ENCODE measurements at regions not wholly inside any gene's neighbourhood (a gene's known extent, or its start where the extent isn't known, plus 50 kb on each side); places are given as distances from the start of the nearest gene placed in this dataset.

GRCh38 chr21:43268086-43268803, 99.4 kb downstream of the CRYAA start:
- no peak for DNase-seq (ENCODE audit: low read depth)
- H3K4me3 ChIP-seq (ENCODE audit: low read depth, low read length) = no peak overlapping the region
- TF ChIP-seq, protein P1, sequence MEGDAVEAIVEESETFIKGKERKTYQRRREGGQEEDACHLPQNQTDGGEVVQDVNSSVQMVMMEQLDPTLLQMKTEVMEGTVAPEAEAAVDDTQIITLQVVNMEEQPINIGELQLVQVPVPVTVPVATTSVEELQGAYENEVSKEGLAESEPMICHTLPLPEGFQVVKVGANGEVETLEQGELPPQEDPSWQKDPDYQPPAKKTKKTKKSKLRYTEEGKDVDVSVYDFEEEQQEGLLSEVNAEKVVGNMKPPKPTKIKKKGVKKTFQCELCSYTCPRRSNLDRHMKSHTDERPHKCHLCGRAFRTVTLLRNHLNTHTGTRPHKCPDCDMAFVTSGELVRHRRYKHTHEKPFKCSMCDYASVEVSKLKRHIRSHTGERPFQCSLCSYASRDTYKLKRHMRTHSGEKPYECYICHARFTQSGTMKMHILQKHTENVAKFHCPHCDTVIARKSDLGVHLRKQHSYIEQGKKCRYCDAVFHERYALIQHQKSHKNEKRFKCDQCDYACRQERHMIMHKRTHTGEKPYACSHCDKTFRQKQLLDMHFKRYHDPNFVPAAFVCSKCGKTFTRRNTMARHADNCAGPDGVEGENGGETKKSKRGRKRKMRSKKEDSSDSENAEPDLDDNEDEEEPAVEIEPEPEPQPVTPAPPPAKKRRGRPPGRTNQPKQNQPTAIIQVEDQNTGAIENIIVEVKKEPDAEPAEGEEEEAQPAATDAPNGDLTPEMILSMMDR (conservative IDR thresholded peaks at IDR 0.05; ENCODE audit: low read depth, low read length) = no peak

- TF ChIP-seq, protein P1 (conservative IDR thresholded peaks at IDR 0.05; ENCODE audit: low read depth, low read length) = no peak
- H3K4me3 ChIP-seq (ENCODE audit: low read depth, low read length) = no peak overlapping the region
- DNase-seq (ENCODE audit: low read depth) = no peak
These were observed 98.7 kb downstream of the CRYAA start for GRCh38 chr21:43267391-43268085.

DNA sequence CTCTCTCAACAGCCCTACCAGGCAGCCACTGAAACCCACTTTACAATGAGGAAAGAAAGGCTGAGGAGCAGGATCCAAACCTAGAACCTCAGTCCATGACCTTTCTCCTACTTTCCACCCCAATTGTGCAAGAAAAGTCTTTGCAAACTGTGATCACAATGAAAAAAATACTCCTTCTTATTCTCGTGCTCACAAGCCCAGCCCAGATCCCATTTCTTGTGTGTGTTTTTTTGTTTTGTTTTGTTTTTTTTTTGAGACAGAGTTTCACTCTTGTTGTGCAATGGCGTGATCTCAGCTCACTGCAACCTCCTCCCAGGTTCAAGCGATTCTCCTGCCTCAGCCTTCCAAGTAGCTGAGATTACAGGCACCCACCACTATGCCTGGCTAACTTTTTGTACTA, 97.7 kb downstream of the CRYAA start:
- DNase-seq (ENCODE audit: low read depth) = no peak
- TF ChIP-seq, protein P1 (conservative IDR thresholded peaks at IDR 0.05; ENCODE audit: low read depth, low read length) = no peak
- no peak overlapping the region for H3K4me3 ChIP-seq (ENCODE audit: low read depth, low read length)

DNA sequence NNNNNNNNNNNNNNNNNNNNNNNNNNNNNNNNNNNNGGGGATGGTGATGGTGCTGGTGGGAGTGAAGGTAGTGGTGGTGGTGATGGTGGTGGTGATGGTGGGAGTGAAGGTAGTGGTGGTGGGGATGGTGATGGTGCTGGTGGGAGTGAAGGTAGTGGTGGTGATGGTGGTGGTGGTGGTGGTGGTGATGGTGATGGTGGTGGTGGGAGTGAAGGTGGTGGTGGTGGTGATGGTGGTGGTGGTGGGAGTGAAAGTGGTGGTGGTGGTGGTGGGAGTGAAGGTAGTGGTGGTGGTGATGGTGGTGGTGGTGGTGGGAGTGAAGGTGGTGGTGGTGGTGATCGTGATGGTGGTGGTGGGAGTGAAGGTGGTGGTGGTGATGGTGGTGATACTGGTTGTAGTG, 93.6 kb downstream of the CRYAA start:
- H3K4me3 ChIP-seq (ENCODE audit: low read depth, low read length) = no peak overlapping the region
- TF ChIP-seq, protein P1 (conservative IDR thresholded peaks at IDR 0.05; ENCODE audit: low read depth, low read length) = no peak
- DNase-seq (ENCODE audit: low read depth) = no peak

Data from epithelial cell of proximal tubule (primary cell).